ENCODE measurements at regions not wholly inside any gene's neighbourhood (a gene's known extent, or its start where the extent isn't known, plus 50 kb on each side); places are given as distances from the start of the nearest gene placed in this dataset.
"Not testable (repeated sequence)": the region's sequence is repeated elsewhere in the genome, so short reads cannot be mapped to it uniquely, and the experiment has no call there.

DNA sequence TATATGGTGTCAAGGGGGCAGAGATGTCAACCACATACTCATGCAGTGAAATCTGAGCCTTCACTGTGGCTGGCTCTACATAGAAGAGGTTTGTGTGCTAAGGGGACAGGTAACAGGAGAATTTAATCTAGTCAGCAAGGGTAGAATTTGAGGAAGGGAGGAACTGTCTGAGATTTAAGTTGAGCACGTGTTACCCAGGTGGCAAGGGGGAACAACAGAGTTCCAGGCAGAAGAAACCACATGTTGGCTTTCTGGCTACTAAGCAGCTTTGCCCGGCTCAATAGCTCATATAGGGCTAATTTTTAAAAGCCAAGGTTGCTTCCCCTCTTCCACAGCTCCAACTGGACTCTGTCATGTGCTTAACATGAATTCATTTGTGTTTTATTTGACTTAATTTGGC lies 397.6 kb downstream of the EDEM1 start:
- no peak overlapping the region for H3K4me3 ChIP-seq (ENCODE audit: low read length, poor library complexity, severe bottlenecking)
- TF ChIP-seq, protein P1, sequence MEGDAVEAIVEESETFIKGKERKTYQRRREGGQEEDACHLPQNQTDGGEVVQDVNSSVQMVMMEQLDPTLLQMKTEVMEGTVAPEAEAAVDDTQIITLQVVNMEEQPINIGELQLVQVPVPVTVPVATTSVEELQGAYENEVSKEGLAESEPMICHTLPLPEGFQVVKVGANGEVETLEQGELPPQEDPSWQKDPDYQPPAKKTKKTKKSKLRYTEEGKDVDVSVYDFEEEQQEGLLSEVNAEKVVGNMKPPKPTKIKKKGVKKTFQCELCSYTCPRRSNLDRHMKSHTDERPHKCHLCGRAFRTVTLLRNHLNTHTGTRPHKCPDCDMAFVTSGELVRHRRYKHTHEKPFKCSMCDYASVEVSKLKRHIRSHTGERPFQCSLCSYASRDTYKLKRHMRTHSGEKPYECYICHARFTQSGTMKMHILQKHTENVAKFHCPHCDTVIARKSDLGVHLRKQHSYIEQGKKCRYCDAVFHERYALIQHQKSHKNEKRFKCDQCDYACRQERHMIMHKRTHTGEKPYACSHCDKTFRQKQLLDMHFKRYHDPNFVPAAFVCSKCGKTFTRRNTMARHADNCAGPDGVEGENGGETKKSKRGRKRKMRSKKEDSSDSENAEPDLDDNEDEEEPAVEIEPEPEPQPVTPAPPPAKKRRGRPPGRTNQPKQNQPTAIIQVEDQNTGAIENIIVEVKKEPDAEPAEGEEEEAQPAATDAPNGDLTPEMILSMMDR (conservative IDR thresholded peaks at IDR 0.05; ENCODE audit: low read length): no peak
- no peak for TF ChIP-seq EZH2phosphoT487 (IDR thresholded peaks at IDR 0.05; ENCODE audit: borderline replicate concordance)
- H3F3A ChIP-seq (ENCODE audit: low read depth): no peaks in the 10 kb centered on the region
- H3K4me2 ChIP-seq (ENCODE audit: low read depth, low read length, poor library complexity, severe bottlenecking): no peak overlapping the region
- no peak overlapping the region for H2AFZ ChIP-seq (ENCODE audit: low read length)
- no peaks in the 10 kb centered on the region for H3K36me3 ChIP-seq (ENCODE audit: insufficient read depth, low read length)
- no peaks in the 10 kb centered on the region for H3K9me2 ChIP-seq (replicated peaks; ENCODE audit: low read depth, low read length)
- H3K9ac ChIP-seq (ENCODE audit: low read depth, low read length, poor library complexity, severe bottlenecking): no peak overlapping the region
- no peaks in the 10 kb centered on the region for H3K27me3 ChIP-seq (ENCODE audit: insufficient read depth, low read length, poor library complexity, severe bottlenecking)
- H4K20me1 ChIP-seq (ENCODE audit: insufficient read depth, low read length, poor library complexity, severe bottlenecking): no peaks in the 10 kb centered on the region
- no peaks in the 10 kb centered on the region; the same call in 1 of the 2 replicates for H3K9me3 ChIP-seq (ENCODE audit: insufficient read depth, low read depth, low read length)
- H3K79me2 ChIP-seq (ENCODE audit: insufficient read depth, low read length): no peaks in the 10 kb centered on the region
- no peaks in the 10 kb centered on the region for H3K4me1 ChIP-seq (ENCODE audit: insufficient read depth, low read length, poor library complexity, severe bottlenecking)

DNA sequence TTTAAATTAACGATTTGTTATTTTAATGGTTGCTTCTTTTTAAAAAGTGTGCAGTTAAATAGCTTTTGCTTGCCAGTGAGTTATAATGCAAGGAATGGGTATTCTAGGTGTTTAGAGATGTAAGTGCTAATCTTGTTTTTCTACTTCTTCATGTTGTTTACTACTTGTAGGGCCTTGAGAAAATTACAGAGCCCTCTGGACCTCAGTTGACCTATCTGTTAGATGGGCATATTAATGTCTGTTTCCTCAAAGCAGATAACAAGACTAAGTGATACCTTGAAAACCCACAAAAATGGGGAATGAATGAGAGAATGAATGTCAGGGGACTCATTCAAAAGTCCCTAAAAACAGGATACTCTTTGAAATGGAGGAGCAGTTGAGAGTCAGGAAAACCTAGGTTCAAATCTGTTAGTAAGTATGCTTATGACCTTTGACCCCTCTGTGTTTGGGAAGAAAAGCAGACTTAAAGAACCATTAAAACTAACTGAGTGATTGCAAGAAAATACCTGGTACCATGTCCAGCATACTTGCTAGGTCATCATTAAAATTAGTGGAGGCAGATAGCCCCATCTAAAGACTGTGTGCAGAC lies 419.5 kb downstream of the EDEM1 start:
- Histone ChIP-seq H3K9me3 (ENCODE audit: insufficient read depth, low read depth, low read length) (no peaks in the 10 kb centered on the region), H3K9me2 (replicated peaks; ENCODE audit: low read depth, low read length) (no peaks in the 10 kb centered on the region), H3F3A (ENCODE audit: low read depth) (no peaks in the 10 kb centered on the region), H3K4me2 (ENCODE audit: low read depth, low read length, poor library complexity, severe bottlenecking) (no peak overlapping the region), H3K79me2 (ENCODE audit: insufficient read depth, low read length) (no peaks in the 10 kb centered on the region), H2AFZ (ENCODE audit: low read length) (no peak overlapping the region), H3K36me3 (ENCODE audit: insufficient read depth, low read length) (no peaks in the 10 kb centered on the region), H3K4me1 (ENCODE audit: insufficient read depth, low read length, poor library complexity, severe bottlenecking) (no peaks in the 10 kb centered on the region), H3K27me3 (ENCODE audit: insufficient read depth, low read length, poor library complexity, severe bottlenecking) (no peaks in the 10 kb centered on the region), H4K20me1 (ENCODE audit: insufficient read depth, low read length, poor library complexity, severe bottlenecking) (no peaks in the 10 kb centered on the region), H3K9ac (ENCODE audit: low read depth, low read length, poor library complexity, severe bottlenecking) (no peak overlapping the region), H3K4me3 (ENCODE audit: low read length, poor library complexity, severe bottlenecking) (no peak overlapping the region)
- TF ChIP-seq EZH2phosphoT487 (IDR thresholded peaks at IDR 0.05; ENCODE audit: borderline replicate concordance): no peak
- TF ChIP-seq, protein P1 (conservative IDR thresholded peaks at IDR 0.05; ENCODE audit: low read length): no peak

DNA sequence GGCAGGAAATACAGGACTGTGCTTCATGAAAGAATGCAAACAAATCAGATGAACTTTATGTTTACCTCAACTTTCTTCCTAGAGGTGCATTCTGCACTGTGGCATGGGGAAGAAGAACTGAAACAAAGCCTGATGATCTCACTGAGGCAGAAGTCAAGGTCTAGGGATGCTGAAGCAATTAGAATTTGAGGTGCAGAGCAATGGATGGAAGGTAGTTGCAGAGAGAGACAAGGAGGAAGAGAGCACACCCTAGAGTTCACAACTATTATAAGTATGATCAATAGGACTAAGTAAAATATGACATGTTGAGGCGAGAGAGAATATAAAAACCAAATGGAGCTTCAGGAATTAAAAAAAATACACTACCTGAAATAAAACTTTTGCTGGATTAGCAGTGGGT lies 420.1 kb downstream of the EDEM1 start:
- H3K9me3 ChIP-seq (ENCODE audit: insufficient read depth, low read depth, low read length): no peaks in the 10 kb centered on the region
- no peaks in the 10 kb centered on the region for H3K27me3 ChIP-seq (ENCODE audit: insufficient read depth, low read length, poor library complexity, severe bottlenecking)
- H3K36me3 ChIP-seq (ENCODE audit: insufficient read depth, low read length): no peaks in the 10 kb centered on the region
- no peaks in the 10 kb centered on the region for H3K4me1 ChIP-seq (ENCODE audit: insufficient read depth, low read length, poor library complexity, severe bottlenecking)
- no peaks in the 10 kb centered on the region for H3F3A ChIP-seq (ENCODE audit: low read depth)
- H3K4me2 ChIP-seq (ENCODE audit: low read depth, low read length, poor library complexity, severe bottlenecking): no peak overlapping the region
- H3K9me2 ChIP-seq (replicated peaks; ENCODE audit: low read depth, low read length): no peaks in the 10 kb centered on the region
- no peaks in the 10 kb centered on the region for H4K20me1 ChIP-seq (ENCODE audit: insufficient read depth, low read length, poor library complexity, severe bottlenecking)
- no peaks in the 10 kb centered on the region for H3K79me2 ChIP-seq (ENCODE audit: insufficient read depth, low read length)
- TF ChIP-seq, protein P1 (conservative IDR thresholded peaks at IDR 0.05; ENCODE audit: low read length): no peak
- no peak overlapping the region for H3K9ac ChIP-seq (ENCODE audit: low read depth, low read length, poor library complexity, severe bottlenecking)
- no peak overlapping the region for H3K4me3 ChIP-seq (ENCODE audit: low read length, poor library complexity, severe bottlenecking)
- H2AFZ ChIP-seq (ENCODE audit: low read length): no peak overlapping the region

DNA sequence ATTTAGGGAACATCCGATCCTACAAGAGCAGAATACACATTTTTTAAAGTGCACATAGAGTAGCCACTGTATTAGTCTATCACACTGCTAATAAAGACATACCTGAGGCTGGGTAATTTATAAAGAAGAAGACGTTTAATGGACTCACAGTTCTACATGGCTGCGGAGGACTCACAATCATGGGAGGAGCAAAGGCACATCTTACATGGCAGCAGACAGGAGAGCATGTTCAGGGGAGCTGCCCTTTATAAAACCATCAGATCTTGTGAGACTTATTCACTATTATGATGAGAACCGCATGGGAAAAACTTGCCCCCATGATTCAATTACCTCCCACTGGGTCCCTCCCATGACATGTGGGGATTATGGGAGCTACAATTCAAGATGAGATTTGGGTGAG lies 421.5 kb downstream of the EDEM1 start:
- H3K9ac ChIP-seq (ENCODE audit: low read depth, low read length, poor library complexity, severe bottlenecking); H3K79me2 ChIP-seq (ENCODE audit: insufficient read depth, low read length): not testable (repeated sequence)

More for the DNA sequence above, 421.5 kb downstream of the EDEM1 start:
- H4K20me1 ChIP-seq (ENCODE audit: insufficient read depth, low read length, poor library complexity, severe bottlenecking); H3F3A ChIP-seq (ENCODE audit: low read depth); H3K9me2 ChIP-seq (replicated peaks; ENCODE audit: low read depth, low read length); H3K9me3 ChIP-seq (ENCODE audit: insufficient read depth, low read depth, low read length); H3K4me3 ChIP-seq (ENCODE audit: low read length, poor library complexity, severe bottlenecking); H3K36me3 ChIP-seq (ENCODE audit: insufficient read depth, low read length); H2AFZ ChIP-seq (ENCODE audit: low read length); H3K27me3 ChIP-seq (ENCODE audit: insufficient read depth, low read length, poor library complexity, severe bottlenecking); H3K4me2 ChIP-seq (ENCODE audit: low read depth, low read length, poor library complexity, severe bottlenecking); H3K4me1 ChIP-seq (ENCODE audit: insufficient read depth, low read length, poor library complexity, severe bottlenecking): not testable (repeated sequence)

Measured in Loucy (cell line).